Fibroblast of lung (primary cell): ENCODE measurements at regions not wholly inside any gene's neighbourhood (a gene's known extent, or its start where the extent isn't known, plus 50 kb on each side); places are given as distances from the start of the nearest gene placed in this dataset.

Source experiments
- CTCF ChIP-seq, 2 donors: IDR thresholded peaks in 1 of 2; conservative IDR thresholded peaks in 1 of 2; 1 replicate in 1 of 2; 2 replicates in 1 of 2; pipeline ENCODE4 v1.5.1; 2011 to 2012; ENCODE audit warnings: low read length in 2 of 2, control low read depth in 1 of 2, inconsistent platforms in 1 of 2, low read depth in 1 of 2, mild to moderate bottlenecking in 1 of 2
- EZH2 ChIP-seq: IDR thresholded peaks from 2 replicates; pipeline ENCODE4 v1.5.1; 2012; ENCODE audit warnings: low read length, control low read depth, mild to moderate bottlenecking; ENCODE audit errors: missing control alignments

DNA sequence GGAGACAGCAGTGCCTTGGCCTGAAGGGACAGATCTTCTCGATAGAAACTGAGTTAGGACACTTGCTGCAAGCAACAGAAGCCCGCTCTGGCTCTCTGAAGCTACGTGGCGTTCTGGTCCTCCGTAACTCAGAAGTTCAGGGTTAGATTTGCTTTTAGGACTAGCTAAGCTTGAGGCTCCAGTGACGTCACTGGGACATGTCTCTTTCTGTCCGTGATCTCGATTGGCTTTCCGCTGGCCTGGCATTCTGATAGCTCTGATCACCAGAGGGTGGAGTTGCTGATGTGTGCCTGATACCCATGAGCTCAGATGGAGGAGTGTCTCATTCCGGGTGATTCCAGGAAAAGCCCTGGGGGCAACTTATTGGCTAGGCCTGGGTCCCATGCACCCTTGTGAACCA lies 75.0 kb downstream of the GLI2 start:
- TF ChIP-seq CTCF (conservative IDR thresholded peaks at IDR 0.05 in 1 of 2, IDR thresholded peaks at IDR 0.05 in 1 of 2; ENCODE audit: low read depth in 1 of 2, low read length in 2 of 2) (no peak), EZH2 (no peak)
